HG03060 (cell line): ENCODE measurements at regions not wholly inside any gene's neighbourhood (a gene's known extent, or its start where the extent isn't known, plus 50 kb on each side); places are given as distances from the start of the nearest gene placed in this dataset.

ENCODE experiments used
- ATAC-seq: cut with Tn5 transposase; IDR thresholded peaks from one replicate; pipeline ENCODE4 v1.9.1; 2021; ENCODE audit warnings: low read depth, moderate number of reproducible peaks; ENCODE audit not compliant: unreplicated experiment

DNA sequence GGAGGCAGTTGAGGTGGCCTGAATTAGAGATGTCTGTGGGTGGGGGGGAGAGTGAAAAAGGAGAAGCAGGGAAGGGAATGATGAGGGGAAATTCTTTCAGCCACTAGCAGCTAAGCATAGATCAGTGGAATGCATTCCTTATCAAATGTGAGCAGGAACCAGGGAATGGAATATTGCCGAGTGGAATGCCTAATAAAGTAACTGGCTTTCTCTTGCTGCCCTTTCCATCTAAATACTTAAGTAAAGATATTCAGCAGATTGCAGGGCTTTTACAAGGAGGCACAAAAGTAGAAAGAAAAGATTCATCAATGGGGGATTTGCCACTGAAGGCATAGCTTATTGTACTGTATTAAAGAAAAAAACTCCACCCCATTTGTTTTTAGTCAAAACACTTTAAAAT is 263.0 kb upstream of the RPS6KA3 start:
- no peak for ATAC-seq

DNA sequence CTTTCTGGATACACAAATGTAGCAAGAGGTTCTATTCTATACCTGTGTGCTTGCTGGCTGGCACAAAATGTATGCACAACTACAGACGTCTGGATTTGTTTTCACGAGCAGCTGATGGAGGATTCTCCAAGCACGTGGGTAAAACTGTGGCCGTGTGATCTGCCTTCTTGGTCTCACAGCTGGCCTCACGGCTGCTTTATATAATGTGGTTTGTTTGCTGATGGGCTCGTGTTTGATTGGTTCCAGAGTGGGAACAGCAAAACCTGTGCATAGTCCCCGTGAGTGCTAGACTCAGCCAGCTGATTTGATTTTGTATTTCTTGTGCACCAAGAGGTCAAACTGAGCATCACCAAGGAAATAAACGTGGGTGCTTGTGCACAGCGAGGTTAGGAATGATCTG is 262.6 kb upstream of the RPS6KA3 start:
- ATAC-seq = no peak

DNA sequence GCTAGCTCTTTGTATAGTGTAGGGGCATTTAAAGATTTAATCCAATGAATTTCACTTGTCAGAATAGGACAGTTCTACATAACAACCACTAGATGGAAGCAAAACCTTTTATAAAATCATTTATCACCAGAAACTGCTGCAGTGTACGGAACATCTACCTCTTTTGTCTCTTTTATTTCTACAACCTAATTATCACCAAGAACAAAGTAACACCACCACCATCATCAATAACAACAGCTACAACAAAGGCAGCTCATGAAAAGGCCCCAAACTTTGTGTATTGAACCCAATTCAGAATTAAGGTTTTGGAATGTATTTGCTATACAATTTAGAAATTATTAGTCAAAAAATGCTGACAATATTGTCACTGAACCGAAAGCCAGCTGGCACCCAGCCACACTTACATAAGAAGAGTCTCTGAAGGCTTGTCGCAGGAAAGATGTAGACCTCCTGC is 260.9 kb upstream of the RPS6KA3 start:
- no peak for ATAC-seq

DNA sequence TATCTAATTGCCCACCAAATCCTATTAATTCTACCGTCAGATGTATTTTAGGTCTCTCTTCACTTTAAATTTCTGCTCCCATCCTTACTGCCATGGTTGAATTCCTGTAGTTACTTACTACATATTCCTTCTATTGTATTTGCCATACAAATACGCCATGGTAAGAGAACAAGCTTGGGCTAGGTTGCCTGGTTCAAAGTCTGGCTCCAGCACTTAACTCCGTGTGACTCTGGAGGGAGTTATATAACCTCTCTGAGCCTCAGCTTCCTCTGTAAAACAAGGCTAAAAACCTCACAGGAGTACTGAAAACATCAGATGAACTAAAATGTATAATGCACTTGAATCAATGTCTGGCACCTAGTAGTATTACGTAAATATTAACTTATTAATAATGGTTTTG is 260.3 kb upstream of the RPS6KA3 start:
- no peak for ATAC-seq

DNA sequence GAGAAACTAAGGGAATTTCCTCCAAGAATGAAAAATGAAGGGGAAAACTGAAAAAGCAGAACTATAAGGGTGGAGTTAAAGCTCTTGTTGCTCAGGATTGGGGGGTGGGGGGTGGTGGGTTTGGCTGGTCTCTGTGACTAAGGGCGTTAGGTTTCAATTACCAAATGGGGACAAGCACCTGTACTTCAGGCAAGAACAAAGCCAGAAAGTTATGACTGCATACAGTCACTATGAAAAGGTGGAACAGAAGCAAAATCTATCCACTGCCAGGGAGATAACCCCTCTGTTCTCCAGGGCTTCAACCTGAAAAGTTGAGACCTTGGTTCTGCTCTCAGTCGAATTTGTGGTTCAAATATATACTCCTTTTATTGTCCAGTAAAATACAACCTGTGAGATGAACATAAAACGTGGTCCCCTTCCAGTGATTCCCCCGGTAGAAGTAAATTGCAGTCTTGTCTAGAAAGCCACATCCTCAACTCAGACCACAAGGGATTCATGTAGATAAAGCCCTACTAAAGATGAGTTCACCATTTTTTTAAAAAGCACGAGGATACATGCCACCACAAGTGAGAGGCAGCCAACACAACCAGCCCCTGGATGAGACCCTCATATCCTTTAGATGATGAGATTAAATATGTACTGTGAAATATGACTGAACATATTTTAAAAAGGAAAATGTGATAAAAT is 257.1 kb upstream of the RPS6KA3 start:
- no peak for ATAC-seq

DNA sequence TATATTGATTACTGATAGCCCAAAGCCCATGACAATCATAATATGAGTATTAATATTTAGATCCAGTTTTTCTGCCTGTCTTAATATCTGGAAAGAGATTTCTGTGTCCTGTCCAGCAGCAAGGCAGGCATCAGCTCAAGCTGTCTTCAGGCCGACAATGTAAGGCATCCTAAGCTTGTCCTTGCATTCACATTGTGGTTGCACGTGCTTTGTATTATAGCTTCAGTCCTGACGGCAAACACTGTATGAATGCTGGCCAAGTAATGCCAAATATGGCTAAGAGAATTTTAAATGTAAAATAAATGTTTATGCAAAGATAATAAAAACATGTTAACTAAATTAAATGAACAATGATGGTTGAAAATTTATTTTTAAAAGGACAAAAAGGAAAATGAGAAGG is 255.7 kb upstream of the RPS6KA3 start:
- ATAC-seq = no peak

DNA sequence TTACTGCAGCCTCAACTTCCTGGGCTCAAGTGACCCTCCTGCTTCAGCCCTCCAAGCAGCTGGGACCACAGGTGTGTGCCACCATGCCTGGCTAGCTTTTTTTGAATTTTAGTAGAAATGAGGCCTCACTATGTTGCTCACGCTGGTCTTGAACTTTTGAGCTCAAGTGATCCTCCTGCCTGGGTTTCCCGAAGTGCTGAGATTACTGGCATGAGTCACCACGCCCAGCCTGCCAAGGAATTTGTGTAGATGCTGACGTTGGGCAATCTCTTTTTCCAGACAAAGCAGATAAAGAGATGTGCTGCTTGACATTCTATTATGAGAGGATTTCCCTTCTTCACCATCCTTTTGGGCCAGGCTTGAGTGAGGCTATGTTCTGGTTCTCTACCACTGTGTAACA is 254.5 kb upstream of the RPS6KA3 start:
- no peak for ATAC-seq

DNA sequence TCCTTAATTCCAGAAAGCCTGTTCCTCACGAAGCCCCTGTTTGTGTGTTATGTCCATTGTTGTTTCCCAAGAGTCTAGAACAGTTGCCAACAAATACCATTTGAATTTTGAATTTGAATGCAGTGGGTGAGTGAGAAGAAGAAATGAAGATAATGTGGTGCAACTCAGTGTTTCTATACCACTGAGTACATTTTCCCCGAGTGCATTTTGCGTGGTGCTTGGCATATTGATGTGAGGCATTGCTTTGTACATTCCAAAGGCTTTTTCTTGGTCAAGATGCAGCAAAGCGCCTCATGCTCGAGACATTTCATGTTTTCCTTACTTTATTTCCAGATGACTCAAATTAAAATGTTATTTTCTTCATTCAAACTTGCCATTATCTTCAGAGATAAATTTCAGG is 253.1 kb upstream of the RPS6KA3 start:
- no peak for ATAC-seq

DNA sequence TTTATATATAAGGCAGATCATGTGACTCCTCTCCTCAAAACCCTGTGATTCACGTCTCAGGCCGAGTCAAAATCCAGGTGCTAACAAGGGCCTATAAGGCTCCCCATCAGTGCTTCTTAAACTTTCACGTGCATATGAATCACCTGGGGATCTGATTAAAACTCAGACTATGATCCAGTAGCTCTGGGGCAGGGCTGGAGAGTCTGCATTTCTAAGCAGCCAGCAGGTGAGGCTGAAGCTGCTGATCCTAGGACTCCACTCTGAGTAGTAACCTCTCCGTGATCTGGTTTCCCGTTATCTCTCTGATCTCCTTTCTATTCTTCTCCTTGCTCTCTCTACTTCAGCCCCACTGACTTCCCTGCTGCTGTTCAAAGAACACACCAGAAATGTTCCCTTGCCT is 252.4 kb upstream of the RPS6KA3 start:
- no peak for ATAC-seq

DNA sequence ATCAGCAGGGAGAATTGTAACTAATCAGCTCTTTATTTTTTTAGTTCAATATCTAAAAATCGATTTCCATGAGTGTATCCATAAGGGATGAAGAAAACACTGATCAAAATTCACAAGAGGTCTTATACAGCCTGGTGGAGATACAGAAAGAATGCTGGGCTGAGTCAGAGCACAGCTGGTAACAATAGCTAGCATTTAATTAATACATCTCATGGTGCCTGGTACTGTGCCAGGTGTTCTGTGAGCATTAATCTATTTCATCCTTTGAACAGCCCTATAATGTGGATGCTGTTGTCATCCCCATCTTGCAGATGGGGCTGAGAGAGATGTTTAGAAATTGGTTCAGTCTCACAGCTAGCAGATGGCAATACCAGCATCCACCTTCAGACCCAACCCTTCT is 250.9 kb upstream of the RPS6KA3 start:
- no peak for ATAC-seq

DNA sequence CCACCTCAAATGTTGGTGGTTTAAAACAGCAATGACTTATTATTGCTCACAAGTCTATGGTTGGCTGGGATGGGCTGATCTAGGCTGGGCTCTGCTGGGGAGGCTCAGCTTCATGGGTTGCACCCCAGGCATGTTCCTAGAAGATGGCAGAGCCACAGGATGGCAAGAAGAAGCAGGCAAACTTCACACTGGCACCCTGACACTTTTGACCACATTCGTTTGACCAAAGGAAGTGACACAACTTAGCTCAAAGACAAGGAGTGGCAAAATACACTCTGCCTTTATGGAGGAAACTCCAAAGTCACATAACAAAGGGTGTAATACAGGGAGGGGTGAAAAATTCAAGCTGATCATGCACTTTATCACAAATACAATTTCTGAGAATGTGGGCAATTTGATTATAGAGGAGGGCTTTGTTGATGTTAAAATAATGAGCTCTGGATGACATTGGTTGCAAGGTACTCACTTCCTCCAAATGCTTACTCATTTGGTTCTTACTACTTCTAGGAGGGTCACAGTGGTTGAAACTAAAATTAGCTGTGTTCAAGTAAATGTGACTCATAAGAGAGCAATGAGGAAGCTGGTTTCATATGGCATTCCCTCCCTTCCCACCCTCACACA is 249.2 kb upstream of the RPS6KA3 start:
- peak; percentile 99 for ATAC-seq

DNA sequence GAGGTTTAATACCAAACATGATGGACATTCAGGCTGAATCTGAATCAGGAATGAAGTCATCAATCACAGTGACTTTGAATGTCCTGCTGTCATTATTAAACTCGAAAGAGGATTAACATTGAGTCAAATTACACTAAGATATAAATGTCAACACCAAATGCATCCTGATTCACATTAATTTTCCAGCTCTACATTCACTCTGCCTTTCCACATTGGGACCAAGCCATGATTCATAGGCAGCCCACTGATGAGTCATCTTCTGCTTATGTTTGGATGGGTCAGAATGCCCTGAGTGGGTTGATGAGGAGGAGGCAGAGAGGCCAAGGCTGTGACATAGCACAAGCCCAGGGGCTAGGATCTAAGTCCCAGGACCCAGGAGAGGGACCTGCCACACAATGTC is 247.6 kb upstream of the RPS6KA3 start:
- no peak for ATAC-seq

DNA sequence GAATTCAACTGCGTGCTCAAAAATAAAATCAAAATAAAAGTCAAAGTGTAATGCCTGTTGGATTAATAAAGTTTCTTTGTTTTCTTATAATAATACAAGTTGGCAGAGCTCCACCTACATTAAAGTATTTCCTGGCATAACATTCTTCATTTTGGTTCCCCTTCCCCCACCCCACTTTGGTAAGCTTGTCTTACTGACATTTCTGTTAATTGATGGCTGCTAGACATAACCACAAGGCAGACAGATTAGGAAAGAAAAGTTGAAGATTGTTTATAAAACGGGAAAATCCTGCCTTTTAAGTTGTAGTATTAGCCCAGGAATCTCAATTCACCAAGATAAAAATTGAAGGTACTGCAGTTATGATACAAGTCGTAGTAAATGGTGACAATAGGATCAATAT is 246.5 kb upstream of the RPS6KA3 start:
- ATAC-seq = no peak

DNA sequence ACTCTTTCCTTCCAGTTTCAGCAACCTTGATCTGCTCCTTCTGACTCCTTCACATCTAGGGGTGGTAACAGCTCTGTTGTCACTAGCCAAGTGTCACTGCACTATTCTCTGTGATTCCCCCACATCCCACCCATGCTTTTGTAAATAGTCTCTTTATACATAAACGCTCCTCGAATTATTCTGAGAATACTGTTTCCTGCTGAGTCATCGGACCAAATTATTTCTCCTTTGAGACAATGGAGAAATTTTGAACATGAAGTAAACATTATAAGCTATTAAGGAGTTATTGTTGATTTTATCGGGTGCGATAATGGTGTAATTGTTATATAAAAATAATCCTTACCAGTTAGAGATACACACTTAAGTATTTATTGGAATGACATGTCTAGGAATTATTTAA is 245.1 kb upstream of the RPS6KA3 start:
- no peak for ATAC-seq

DNA sequence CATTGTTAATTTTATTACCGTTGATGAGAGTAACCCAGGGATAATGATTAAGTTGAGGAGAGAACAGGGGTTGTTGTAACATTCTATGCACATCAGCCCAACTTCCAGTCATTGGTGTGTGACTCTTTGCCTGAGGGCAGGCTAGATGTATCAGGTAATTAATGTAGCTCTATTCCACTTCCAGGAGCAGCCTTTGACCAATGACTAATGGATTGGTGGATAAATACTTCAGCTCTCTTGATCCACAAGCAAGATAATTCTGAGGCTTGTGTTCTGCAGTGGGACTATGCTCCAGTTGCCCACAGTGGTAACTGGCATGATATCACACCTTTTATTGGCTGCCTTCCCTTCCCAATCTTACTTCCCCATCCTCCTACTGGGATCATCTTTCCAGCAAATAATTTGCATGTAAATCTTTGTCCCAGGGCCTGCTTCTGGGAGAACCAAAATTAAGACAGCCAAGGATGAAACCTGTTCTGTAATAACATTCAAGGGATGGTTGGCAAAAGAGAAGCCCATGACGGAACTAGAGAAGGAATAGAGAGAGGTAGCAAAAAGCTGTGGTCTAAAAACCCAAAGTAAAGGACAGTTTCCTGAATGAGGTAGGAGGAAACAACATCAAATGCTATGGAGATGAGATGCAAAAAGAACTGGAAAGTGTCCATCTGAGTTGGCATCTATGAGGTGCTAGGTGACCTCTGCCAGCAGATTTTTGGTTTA is 241.4 kb upstream of the RPS6KA3 start:
- no peak for ATAC-seq

DNA sequence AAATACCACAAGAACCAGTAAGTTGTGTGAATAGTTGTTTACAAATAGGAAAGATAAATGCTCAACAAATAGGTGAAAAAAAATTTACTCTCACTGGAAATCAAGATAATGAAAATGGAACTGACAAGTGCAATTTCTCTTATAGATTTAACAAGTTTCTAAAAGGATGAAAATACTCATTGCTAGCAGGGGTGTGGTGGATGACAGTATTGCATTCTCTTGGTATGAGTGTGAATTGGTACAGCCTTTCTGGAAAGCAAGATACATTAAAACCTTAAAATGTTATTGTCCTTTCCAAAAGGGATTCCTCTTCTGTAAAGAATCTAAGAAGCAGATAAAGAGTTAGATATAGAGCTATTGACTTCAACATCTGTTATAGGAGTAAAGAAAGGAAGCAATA is 240.0 kb upstream of the RPS6KA3 start:
- no peak for ATAC-seq

DNA sequence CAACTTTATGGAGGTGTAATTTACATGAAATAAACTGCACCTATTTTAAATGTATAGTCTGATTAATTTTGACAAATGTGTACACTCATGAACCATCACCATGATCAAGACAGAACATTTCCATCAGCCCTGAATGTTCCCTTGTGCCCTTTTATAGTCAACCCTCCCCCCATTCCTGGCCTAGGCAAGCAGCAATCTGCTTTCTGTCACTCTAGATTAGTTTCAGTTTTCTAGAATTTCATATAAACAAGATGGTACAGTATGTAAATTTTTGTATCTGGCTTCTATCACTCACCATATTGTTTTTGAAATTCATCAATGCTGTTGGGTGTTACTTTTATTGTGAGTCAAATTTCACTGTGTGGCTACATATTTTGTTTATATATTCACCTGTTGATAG is 234.2 kb upstream of the RPS6KA3 start:
- ATAC-seq = no peak

DNA sequence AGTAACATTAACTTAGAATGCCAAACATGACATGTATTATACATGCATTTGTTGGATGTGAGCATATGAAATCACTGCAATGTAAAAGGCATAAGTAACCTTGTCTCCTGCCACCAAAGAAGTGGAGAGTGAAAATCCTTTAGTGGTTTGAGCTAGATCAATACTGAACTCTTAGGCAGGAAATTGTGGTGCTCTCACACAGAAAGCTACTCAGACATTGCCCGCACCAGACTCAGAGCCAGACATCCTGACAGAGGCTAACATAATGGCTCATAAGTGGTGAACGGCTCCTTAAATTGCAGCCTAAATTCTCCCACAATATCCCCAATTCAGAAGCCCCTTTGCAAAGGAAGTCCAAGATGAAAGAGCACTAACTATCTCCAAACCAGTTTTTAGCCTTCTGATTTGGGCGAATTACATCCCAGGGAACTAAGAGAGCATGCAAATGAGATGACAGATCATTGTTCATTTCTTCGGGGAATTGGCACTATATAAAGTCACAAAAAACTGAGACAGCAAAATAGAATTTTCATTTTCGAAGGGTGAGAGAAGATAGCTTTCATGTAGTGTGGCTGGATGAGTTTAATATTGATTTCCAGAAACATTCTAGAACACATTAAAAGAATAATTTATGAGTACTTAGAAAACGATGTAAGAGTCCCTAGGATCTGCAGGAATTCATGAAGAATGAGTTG is 233.6 kb upstream of the RPS6KA3 start:
- no peak for ATAC-seq

DNA sequence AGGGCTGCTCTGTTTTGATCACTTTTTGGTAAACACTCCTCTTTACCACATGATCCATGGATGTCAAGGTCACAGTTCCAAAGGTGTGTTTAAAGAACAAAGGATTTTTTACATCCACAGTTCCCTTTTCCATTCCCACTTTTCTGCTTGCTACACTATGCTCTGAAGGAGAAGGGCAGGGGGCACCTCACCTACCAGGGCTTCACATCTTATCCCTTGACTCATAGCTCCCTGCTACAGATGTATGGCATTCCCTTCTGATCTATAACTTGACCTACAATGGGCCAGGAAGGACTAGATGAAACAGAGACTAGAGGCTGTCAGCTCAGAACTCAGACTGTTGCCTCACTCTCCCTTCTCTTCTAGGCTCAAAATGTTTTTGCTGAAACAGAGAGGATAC is 233.1 kb upstream of the RPS6KA3 start:
- ATAC-seq = no peak

DNA sequence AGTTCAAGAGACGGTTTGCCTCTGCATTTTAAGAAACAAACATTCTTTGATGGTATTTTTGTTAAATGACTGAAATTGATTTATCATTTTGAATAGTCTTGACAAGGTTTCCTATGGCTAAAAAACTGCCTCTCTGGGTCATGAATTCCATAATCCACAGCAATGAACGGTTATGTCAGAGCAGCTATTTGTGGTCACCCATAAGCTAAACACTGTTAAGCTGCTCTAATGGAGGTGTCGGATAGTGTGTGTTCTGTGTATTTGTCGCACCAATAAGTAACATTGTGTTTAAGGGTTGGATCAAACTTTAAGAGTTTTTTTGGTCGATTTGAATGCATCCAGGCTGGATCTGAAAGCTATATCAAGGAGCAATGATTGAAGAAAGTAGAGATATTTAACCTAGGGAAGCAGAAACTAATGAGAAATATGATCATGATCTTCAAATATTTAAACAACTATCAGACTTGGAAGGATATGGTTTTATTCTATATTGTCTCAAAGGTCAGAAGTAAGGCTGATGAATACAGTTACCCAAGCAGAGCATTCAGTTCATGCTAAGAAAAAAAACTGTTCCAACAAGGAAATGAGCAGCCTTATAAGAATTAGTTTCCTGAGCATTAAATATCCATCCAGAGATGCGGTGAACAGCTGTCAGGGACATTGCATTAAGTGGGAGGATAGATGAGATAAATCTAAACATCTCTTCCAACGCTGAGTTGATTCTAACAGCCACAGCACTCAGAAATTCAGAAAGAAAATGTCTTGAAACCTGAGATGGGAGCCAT is 232.3 kb upstream of the RPS6KA3 start:
- ATAC-seq = no peak

DNA sequence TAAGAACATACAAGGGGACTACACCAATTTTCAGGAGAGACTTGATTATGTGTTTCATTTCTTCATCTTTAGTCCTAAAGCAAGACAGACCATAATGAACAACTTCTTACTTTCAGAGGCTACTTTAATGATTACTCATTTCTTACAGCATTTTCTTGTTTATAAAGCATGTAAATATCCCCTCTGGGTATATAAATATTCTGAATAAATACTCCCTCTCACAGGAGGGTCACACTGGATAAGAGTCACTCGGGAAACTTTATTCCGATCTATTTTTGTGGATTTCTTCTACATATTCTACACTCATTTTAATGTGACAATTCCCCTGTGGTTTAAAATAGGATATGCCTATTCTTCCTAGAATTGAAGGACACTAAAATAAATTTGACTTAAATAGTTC is 228.9 kb upstream of the RPS6KA3 start:
- ATAC-seq = no peak
